ENCODE measurements at regions not wholly inside any gene's neighbourhood (a gene's known extent, or its start where the extent isn't known, plus 50 kb on each side); places are given as distances from the start of the nearest gene placed in this dataset.

- TF ChIP-seq CTCF (IDR thresholded peaks at IDR 0.05; ENCODE audit: low read depth, low read length) (no peak), POLR2A (IDR thresholded peaks at IDR 0.05; ENCODE audit: extremely low read depth, insufficient read length) (no peak), MYC (IDR thresholded peaks at IDR 0.05; ENCODE audit: low read depth, low read length) (no peak), MAX (IDR thresholded peaks at IDR 0.05; ENCODE audit: low read depth, low read length) (no peak)
Observed at GRCh38 chr12:14043776-14044175, 62.4 kb upstream of the GRIN2B start.
